HFFc6 (cell line): ENCODE measurements at regions not wholly inside any gene's neighbourhood (a gene's known extent, or its start where the extent isn't known, plus 50 kb on each side); places are given as distances from the start of the nearest gene placed in this dataset.

ENCODE experiments used
- DNase-seq: peaks from one replicate; pipeline ENCODE4 v3.0.0-alpha.2; 2018
- H3K27ac Mint-ChIP-seq: 2 replicates; pipeline ENCODE4 v1.8.0; 2020; ENCODE audit warnings: mild to moderate bottlenecking, mixed read lengths
- H3K27me3 Mint-ChIP-seq: 2 replicates; pipeline ENCODE4 v1.8.0; 2021; ENCODE audit warnings: mild to moderate bottlenecking, moderate library complexity, mixed read lengths; ENCODE audit not compliant: insufficient read depth
- H3K36me3 Mint-ChIP-seq: 2 replicates; pipeline ENCODE4 v1.8.0; 2021; ENCODE audit warnings: low read depth, mixed read lengths
- H3K4me1 Mint-ChIP-seq: 2 replicates; pipeline ENCODE4 v1.8.0; 2020; ENCODE audit warnings: low read depth, mixed read lengths
- H3K4me3 Mint-ChIP-seq: 2 replicates; pipeline ENCODE4 v1.8.0; 2020; ENCODE audit warnings: mild to moderate bottlenecking, moderate library complexity, mixed read lengths
- H3K9me3 Mint-ChIP-seq: 2 replicates; pipeline ENCODE4 v1.8.0; 2020; ENCODE audit warnings: mild to moderate bottlenecking, mixed read lengths
- TF ChIP-seq, protein P1 (sequence below): fragments of 200-600 bp; sonication (generic); IDR thresholded peaks from 2 replicates; pipeline ENCODE4 v1.5.0; 2021; ENCODE audit warnings: antibody characterized with exemption, mild to moderate bottlenecking

DNA sequence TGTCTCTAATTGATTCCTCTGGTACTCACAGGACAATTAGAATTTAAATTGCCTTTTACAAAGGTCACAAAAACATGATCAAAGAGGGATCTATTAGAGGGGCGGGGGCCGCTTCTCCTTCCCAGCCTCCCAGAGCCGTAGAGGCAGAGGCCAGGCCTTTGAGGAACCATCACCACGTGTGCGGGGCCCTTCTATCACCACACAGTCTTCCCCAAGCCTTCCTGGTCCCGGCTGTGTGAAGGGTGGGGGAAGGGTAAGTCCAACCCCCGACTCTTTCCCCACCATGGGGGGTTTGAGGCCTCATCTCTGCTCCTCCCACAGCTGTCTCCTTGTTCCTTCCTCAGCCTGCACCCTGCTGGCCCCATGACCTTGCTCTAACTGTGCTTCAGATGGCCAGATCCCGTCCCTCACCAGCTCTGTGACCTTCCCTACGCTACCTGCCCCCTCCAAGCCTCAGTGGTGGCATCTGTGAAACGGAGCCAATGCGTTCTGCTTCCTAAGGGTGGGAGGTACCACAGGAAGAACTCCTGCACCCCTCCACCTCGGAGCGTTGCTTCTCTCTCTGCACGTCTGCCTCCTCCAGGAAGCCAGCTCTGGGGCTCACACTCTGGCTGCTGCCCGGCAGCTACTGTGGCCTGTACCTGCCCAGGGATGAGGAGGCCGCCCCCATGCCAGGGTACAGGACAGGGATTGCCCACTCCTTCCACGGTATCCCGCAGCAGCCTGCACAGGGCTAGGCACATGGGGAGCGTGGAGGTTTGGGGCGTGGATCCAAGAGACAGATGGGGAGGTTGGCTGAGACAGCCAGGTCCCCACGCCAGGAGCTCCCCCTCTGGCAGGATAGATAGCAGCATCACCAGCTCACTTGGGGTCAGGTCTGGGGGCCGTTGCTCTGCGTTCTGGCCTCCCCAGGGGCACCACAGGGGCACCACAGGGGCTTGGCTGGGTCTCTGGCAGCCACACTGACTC is 83.8 kb downstream of the LINGO1 start:
- Mint-ChIP-seq H3K36me3 (no peaks in the 10 kb centered on the region), H3K4me3 (no peak overlapping the region), H3K4me1 (peaks cover 17% of the 10 kb centered on the region), H3K27ac (no peak overlapping the region), H3K27me3 (peaks cover 2% of the 10 kb centered on the region), H3K9me3 (no peaks in the 10 kb centered on the region; the same call in 1 of the 2 replicates)
- TF ChIP-seq, protein P1, sequence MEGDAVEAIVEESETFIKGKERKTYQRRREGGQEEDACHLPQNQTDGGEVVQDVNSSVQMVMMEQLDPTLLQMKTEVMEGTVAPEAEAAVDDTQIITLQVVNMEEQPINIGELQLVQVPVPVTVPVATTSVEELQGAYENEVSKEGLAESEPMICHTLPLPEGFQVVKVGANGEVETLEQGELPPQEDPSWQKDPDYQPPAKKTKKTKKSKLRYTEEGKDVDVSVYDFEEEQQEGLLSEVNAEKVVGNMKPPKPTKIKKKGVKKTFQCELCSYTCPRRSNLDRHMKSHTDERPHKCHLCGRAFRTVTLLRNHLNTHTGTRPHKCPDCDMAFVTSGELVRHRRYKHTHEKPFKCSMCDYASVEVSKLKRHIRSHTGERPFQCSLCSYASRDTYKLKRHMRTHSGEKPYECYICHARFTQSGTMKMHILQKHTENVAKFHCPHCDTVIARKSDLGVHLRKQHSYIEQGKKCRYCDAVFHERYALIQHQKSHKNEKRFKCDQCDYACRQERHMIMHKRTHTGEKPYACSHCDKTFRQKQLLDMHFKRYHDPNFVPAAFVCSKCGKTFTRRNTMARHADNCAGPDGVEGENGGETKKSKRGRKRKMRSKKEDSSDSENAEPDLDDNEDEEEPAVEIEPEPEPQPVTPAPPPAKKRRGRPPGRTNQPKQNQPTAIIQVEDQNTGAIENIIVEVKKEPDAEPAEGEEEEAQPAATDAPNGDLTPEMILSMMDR, result peak; percentile 24
- no peak for DNase-seq

DNA sequence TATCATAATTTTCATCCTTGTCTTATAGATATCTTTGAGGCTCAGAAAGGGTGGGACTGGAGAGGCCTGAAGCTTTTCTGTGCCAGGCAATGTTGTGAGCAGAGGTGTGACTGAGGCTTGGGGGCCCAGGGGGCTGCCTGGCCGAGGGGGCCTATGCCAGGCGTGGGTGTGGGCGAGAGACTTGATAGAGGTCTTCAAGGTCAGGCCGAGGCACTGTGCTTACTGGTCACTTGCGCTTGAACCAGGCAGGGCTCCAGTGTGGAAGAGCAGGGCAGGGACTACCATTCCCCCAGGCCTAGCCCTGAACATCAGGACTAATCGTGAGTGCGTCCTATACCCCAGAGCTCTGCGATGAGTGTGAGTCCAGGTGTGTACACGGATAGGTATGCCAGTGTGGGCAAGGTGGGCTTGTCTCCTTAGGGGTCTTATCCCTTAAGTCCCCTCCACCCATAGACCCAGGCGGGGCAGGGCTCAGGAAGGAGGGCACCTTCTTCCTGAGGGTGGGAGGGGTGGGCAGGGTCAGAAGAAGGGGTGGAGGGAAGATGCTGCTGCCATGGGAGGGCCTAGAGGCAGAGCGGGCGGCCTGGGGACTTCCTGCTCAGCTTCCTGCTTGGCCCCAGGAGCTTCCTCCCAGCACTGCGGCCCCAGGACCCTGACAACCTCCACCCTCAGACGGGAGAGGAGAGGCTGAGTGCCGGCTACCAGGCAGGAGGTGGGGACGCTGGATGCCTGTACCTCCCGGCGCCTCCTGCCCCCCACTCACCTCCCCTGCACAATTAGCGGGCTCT is 84.7 kb downstream of the LINGO1 start:
- TF ChIP-seq, protein P1, result no peak
- Mint-ChIP-seq H3K4me3 (no peak overlapping the region), H3K4me1 (peaks cover 23% of the 10 kb centered on the region), H3K36me3 (no peaks in the 10 kb centered on the region), H3K9me3 (no peaks in the 10 kb centered on the region; the same call in 1 of the 2 replicates), H3K27ac (no peak overlapping the region), H3K27me3 (peaks cover 2% of the 10 kb centered on the region)
- no peak for DNase-seq

DNA sequence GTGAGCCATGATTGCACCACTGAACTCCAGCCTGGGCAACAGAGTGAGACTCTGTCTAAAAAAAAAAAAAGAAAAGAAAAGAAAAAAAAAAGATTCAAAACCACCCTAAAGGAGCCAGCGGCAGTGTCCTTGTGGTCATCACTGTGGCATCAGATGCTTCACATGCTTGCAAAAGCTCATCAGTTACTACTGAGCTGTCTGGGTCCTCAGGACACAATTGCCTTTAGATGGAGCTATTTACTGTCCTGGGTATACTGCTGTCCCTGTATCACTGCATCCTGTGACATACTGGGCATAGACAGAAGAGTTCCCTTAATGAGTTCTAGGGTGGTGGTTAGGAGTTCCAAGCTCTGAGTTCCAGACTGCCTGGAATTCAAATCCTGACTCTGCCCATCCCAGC is 85.8 kb downstream of the LINGO1 start:
- Mint-ChIP-seq H3K9me3 (no peaks in the 10 kb centered on the region; the same call in 1 of the 2 replicates), H3K4me1 (peaks cover 34% of the 10 kb centered on the region), H3K36me3 (no peaks in the 10 kb centered on the region), H3K27me3 (peaks cover 2% of the 10 kb centered on the region), H3K4me3 (no peak overlapping the region), H3K27ac (no peak overlapping the region)
- TF ChIP-seq, protein P1, result no peak
- no peak for DNase-seq

DNA sequence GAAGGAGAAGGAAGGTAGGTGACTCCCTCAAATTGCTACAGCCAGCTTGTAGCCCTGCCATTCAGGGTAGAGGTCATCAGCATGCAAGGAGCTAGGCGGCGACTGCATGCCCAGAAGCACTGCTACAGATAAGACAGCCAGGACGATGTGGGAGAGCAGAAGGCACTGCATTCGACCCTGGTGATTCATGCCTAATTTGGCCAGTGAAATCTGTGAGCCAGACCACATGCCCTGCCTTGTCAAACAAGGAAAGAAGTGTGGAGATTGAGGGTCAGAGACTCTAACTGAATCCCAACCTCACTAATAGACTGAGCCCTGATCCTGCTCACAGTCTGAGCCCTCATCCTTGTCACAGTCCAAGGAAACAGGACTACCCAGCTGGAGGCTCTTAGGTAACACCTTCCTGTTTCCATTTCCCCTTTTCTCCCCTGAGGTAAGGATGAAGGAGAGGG is 86.6 kb downstream of the LINGO1 start:
- no peak overlapping the region for H3K4me3 Mint-ChIP-seq
- H3K36me3 Mint-ChIP-seq, result no peaks in the 10 kb centered on the region
- H3K4me1 Mint-ChIP-seq, result peaks cover 42% of the 10 kb centered on the region
- H3K27me3 Mint-ChIP-seq, result peaks cover 2% of the 10 kb centered on the region
- H3K9me3 Mint-ChIP-seq, result no peaks in the 10 kb centered on the region; the same call in 1 of the 2 replicates
- H3K27ac Mint-ChIP-seq, result peak overlapping the region; percentile 47; the same call in 1 of the 2 replicates
- DNase-seq, result peak; percentile 63
- TF ChIP-seq, protein P1, result no peak

GRCh38 chr15:77545058-77545457 is 87.7 kb downstream of the LINGO1 start:
- Mint-ChIP-seq H3K9me3 (no peaks in the 10 kb centered on the region; the same call in 1 of the 2 replicates), H3K4me1 (peaks cover 44% of the 10 kb centered on the region), H3K4me3 (no peak overlapping the region), H3K27me3 (peaks cover 2% of the 10 kb centered on the region), H3K27ac (no peak overlapping the region), H3K36me3 (no peaks in the 10 kb centered on the region)
- no peak for DNase-seq
- TF ChIP-seq, protein P1, result no peak
